Heart left ventricle (tissue), 13 donors: ENCODE measurements at regions not wholly inside any gene's neighbourhood (a gene's known extent, or its start where the extent isn't known, plus 50 kb on each side); places are given as distances from the start of the nearest gene placed in this dataset.

Experiments used
- CTCF ChIP-seq, 12 donors: fragments of 200-600 bp; sonication (generic) in 4 of 12; IDR thresholded peaks; one replicate each; pipeline versions ENCODE4 v1.5.0 to v1.8.0; 2018 to 2022; ENCODE audit warnings: antibody characterized with exemption in 12 of 12, mild to moderate bottlenecking in 5 of 12
- POLR2A ChIP-seq, 2 donors: fragments of 450-650 bp; IDR thresholded peaks; one replicate each; pipeline ENCODE4 v1.6.1; 2017; ENCODE audit warnings: antibody characterized with exemption in 2 of 2, mild to moderate bottlenecking in 2 of 2, moderate library complexity in 2 of 2
- donor health status: ischemic (EF 13 %, LVEDD 7.1; RV severe dilation, severe dysfunction).
- donor health status: DM: no; HTN: yes; CAD: no.
- donor health status: DM: no; HTN: no; CAD: no.
- donor health status: ischemic (EF 25% LVEDD 6.9; RV normal size, moderate dysfunction).
- donor health status: ischemic (EF 25% LVEDD 5.7; RV mildly dilated, moderate dysfunction).
- donor health status: ischemic (EF 35%, LVEDD 5.7; RV mildly dilated, moderate dysfunction).
- donor health status: nonischemic (EF 11% LVEDD 7.7; RV severe dilation, severe dysfunction).
- donor health status: DM: yes; HTN: yes; CAD: no.
- donor health status: PGD.
- donor health status: ischemic (EF 29% LVEDD 5.4; RV normal size, mild dysfunction).
- donor health status: nonischemic (EF 23%, LVEDD 6.1; RV moderate dilation, normal function).

- TF ChIP-seq CTCF (IDR thresholded peaks at IDR 0.05) (no peak), POLR2A (IDR thresholded peaks at IDR 0.05) (no peak)
Measured at GRCh38 chr5:97400537-97400936, 217.5 kb upstream of the RIOK2 start.
